GOT3 (cell line): ENCODE measurements at regions not wholly inside any gene's neighbourhood (a gene's known extent, or its start where the extent isn't known, plus 50 kb on each side); places are given as distances from the start of the nearest gene placed in this dataset.
"Not testable (repeated sequence)": the region's sequence is repeated elsewhere in the genome, so short reads cannot be mapped to it uniquely, and the experiment has no call there.

ENCODE experiments used
- DNase-seq: peaks from one replicate; lab custom pipeline; 2025; ENCODE audit warnings: mixed read lengths; lab: John Stamatoyannopoulos, UW

- DNase-seq: no peak
Measured at GRCh38 chr3:127417709-127418559, 130.1 kb upstream of the PRR20G start.

DNA sequence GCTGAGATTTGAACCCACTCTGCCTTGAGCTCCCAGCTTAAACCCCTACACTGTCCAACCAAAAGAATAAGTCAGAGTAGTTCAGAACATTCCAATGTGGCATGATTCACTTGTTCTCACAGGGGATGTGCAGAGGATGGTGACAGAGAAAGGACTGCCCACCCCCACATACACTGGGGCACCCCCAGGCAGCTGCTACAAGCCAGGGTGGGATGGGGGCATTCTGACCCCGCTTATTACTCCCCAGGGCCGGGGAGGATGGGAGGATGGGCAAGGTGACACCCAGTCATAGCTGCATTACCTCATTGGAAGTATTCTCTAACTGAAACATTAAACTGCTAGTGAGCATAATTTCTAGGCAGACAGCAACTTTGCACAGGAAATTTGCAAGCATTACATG is 126.0 kb upstream of the PRR20G start:
- DNase-seq: no peak

- DNase-seq: no peak
Measured at GRCh38 chr3:127413318-127413673, 125.5 kb upstream of the PRR20G start.

DNA sequence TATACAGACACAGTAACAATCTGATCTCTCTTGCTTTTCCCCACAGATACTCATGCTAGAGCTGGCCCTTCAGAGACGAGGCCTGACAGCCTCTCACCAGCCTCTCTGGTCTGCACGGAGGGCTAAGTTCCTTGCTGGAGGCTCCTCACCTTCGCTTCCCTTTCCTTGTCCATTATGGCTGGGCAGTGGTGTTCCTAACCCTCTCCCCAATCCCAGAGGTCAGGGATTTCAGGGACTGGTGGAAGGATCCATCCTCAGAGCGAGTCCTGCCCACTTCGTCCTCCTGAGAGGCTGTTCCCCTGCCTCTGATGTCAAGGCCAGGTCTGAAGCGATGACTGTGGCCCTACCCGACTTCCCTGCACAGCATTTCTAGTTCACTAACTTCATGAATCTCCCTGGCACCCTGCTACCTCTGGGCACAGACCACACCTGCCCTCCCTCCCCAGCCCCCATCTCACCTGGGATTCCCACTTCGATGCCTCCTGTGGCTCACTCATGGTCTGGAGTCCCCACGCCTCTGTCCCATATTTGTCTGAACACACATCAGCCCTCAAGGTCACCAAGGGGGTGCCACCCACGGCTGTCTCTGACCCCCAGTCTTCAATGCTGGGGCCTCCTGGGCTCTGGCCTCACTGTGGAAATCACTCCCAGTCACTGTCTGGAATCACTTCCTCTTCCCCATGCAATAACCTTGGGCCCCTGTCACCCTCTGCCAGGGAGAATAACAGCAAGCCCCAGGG is 124.9 kb upstream of the PRR20G start:
- DNase-seq: no peak

DNA sequence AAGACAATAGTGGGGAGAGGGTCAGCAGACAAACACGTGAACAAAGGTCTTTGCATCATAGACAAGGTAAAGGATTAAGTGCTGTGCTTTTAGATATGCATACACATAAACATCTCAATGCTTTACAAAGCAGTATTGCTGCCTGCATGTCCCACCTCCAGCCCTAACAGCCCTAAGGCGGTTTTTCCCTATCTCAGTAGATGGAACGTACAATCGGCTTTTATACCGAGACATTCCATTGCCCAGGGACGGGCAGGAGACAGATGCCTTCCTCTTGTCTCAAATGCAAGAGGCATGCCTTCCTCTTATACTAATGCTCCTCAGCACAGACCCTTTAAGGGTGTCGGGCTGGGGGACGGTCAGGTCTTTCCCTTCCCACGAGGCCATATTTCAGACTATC is 124.0 kb upstream of the PRR20G start:
- DNase-seq: not testable (repeated sequence)

- DNase-seq: no peak
Measured at GRCh38 chr3:127411083-127411727, 123.4 kb upstream of the PRR20G start.

- DNase-seq: no peak
Measured at GRCh38 chr3:127410678-127411077, 122.8 kb upstream of the PRR20G start.

GRCh38 chr3:127410137-127410488 is 122.3 kb upstream of the PRR20G start:
- no peak for DNase-seq

DNA sequence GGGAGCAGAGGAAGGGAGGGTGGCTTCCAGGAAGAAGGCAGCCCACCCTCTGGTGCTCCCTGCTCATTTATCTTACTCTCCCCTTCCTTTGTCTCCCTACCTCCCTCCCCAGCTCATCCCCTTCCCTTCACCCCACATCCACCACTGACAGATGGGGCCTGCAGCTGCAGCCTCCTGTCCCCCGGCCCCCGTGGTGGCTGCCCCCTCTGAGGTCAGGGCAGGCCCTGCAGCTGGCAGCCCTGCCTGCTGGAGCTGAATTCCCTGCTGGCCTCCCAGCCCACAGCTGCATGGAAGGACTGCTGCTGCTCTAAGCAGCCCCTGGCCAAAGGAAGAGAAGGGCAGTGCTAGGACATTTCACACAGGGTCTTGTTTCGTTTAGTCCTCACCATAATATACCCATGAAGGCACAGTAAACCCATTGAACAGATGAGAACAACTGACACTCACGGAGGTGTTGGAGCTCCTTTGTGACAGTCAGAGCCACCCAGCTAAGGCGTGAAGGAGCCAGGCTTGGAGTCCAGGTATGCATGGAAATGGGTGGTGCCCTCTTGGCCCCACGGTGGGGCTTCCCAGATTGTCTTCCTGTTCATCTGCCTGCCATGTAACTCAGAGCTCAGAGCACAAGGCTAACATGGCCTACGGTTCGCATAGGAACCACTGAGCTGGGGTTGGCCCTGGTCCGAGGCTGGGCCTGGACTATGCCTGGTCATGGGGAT is 121.7 kb upstream of the PRR20G start:
- no peak for DNase-seq

- no peak for DNase-seq
Measured at GRCh38 chr3:127408684-127409420, 121.0 kb upstream of the PRR20G start.

- no peak for DNase-seq
Measured at GRCh38 chr3:127408022-127408683, 120.3 kb upstream of the PRR20G start.

DNA sequence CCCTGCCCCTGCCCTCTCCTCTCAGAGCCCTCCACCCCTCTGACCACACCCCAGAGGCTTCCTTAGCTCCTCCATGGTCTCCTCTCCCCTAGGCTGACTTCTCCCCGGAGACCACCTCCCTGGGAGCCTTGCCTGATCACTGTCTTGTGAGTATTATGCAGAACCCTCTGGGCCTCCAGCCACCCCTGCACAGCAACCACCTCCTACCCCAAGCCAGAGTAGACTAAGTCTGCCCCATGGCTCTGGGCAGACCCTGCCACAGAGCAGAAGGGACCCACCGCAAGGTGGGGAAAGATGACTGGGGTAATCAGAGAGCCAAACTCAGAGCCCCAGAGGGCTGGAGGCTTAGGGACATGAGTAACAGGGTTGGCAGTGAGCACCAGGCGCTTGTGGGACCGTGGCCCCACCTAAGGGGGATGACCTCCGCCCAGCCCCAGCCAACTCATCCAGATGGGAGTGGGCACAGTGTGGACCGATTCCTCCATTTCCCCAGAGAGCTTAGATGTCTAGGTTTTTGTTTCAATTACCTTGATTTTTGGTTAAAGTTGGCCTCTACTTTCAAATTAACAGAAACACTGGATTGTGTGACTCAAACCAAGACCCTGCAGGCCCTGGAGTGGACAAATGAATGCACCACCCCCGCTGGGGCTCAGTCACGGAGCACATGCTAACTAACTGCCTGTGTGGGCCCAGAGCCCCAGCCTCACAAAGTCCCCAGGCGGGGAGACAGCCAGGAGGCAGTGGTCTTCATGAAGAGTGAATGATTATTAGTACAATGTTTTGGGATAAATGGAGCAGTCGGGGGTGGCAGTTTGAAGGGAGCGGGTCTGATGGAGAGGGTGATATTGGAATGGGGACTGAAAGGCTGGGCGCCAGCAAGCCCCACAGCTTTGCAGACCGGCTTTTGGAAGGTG is 119.4 kb upstream of the PRR20G start:
- DNase-seq: no peak

DNA sequence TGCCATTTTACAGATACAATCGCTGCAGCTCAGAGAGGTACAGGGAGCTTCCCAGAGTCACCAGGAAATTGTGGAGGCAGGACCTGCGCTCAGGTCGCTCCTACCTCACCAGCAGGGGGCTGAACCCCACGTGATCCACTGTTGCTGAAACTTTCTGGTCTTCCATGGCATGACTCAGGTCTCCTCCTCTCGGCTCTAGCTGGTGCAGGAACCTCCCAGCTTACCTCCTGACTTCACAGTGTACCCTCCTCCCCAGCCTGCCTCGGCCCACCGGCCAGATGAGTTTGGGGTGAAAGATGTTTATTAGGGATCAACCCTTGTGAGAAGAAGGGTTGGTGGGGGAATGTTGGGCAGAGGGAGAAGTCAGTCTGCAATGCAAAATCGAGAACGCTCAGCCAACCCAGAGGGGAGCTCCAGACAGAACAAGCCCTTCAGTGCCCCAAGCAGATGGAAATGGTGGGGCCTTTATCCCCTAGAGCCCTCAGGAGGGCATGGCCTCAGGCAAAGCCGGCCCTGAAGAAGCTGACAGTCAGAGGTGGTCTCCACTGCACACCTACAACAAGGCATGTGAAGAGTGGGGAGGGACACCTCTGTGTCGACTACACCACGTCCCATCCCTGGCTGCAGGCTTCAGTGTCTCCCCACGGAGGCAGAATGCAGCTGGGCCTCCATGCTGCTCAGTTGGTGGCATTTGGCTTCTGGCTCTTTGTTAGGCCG is 118.6 kb upstream of the PRR20G start:
- no peak for DNase-seq

DNA sequence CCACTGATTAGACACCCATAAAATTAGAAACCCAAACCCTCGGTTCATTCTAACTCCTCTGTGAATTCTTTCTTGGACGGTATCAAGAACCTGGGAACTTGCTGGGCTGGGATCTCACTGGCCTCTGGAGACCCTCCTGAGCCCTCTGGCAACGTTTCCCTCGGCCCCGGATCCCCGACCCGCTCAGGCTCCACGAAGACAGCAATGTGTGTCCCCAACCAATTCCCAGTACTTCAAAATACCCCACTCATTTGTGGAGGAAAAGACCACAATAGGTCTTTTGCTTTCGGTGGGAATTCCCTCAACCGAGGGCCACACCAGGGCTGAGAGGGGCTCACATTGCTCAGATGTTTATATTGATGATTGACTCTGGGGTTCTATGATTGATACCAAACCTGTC is 117.9 kb upstream of the PRR20G start:
- no peak for DNase-seq

DNA sequence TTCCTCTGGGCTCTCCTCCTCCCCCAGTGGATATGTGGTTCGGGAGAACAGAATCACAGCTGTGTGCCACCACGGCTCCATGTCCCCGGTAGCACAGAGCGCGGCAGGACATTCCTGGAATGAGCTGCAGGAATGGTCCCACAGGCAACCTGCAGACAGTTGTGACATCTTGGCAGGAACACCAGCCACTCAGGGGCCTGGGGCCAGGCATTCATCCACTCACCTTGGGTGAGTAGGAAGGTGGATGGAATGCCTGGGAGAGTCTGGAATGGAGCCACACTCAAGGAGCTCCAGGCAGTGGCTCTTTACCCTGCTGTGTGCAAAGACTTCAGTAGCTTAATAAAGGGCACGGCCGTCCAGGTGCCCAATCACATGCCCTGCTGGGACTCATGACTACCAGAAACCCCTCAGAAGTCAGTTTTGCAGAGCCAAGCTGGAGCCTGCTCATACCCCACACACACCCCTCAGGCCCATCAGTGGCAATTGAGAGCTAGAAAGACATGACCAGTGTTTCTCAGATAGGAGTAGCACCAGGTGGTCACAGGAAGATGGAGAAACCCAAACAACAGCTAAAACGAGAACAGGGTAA is 117.3 kb upstream of the PRR20G start:
- no peak for DNase-seq

DNA sequence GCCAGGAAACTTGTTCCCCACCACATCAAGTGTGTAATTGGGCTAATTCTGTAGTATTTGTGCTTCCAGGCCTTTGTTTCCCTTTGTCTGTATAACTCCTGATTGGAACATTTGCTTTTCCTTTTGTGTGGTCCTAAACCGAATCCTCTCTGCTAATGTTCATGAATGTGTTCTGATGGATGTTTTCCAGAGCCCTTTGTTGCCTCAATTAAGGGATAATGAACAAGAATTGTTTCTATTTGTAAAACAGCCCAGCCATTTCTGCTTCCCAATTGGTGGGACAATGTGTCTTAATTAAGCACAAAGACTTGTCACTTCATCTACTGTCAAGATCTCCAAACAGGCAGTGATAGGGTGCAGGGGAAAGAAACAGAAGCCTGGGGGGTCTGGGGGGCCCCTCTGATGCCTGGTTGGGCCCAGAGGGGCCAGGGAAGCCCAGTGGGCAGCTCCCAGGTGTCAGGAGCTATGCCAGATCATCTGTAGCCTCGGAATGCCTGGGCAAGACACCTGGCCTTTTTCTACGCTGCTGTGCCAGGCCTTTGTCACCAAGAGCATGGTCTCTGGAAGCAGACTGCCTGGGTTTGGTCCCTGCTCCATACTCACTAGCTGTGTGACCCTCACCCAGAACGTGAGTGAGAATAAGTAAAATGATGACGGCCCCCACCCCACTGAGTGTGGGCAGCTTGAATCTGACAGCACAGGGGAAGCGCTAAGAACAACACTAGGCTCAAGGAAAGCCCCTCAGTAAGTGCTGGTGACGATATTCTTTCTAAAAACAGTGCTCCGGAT is 116.6 kb upstream of the PRR20G start:
- no peak for DNase-seq

GRCh38 chr3:127403795-127404194 is 115.9 kb upstream of the PRR20G start:
- no peak for DNase-seq

DNA sequence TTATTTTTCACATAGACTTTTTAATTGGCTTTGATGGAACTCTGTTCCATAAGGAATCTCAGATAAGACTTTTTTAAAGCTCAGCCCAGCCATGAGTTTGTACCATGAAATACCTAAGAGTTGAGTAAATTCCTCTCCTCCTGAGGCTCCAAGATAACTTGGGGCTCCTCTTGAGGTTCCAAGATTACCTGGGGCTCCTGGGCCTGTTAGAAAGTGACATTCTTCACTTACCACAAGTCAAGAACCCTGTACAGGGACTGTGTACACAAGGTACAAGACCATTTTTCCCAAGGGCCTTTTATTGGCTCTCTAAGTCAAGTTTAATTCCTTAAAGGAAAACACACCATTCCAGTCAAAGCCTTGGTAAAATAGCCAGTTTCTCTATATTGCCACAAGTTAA is 111.3 kb upstream of the PRR20G start:
- no peak for DNase-seq
